Stimulated activated CD4-positive, alpha-beta T cell treated with anti-CD3 and anti-CD28 coated beads, Interleukin-2, amount 100 ng/mL, for 24 hours (primary cell): ENCODE measurements at regions not wholly inside any gene's neighbourhood (a gene's known extent, or its start where the extent isn't known, plus 50 kb on each side); places are given as distances from the start of the nearest gene placed in this dataset.

Experiments
- DNase-seq, 2 donors: peaks; one replicate each; pipeline ENCODE4 v3.0.0-alpha.2; 2020

DNA sequence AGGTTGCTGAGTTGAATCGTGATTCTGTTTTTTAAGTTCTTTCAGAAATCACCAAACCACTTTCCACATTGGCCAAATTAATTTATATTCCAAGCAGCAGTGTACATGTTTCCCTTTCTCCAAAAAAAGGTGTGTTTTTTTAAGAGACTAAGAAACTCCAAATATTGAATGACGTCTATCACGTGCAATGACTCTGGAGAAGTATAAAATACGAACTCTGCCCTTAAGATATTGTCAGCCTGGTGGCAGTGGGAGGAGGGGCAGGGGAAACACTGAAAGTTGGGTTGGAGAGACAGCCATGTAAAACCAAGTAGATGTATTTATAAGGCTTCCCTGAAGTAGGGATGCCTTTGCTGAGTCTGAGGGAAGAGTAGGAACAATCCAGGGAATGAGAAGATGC, 50.1 kb upstream of the DHRS4 start:
- no peak for DNase-seq
